Keratinocyte (primary cell): ENCODE measurements at regions not wholly inside any gene's neighbourhood (a gene's known extent, or its start where the extent isn't known, plus 50 kb on each side); places are given as distances from the start of the nearest gene placed in this dataset.

Source experiments
- CTCF ChIP-seq, 3 experiments: IDR thresholded peaks in 1 of 3; conservative IDR thresholded peaks in 1 of 3; optimal IDR thresholded peaks in 1 of 3; 2 replicates in 2 of 3; 3 replicates in 1 of 3; pipeline versions ENCODE3 to v1.5.1; 2011; ENCODE audit warnings: low read length in 3 of 3, mild to moderate bottlenecking in 3 of 3, moderate library complexity in 2 of 3, control low read depth in 1 of 3, inconsistent platforms in 1 of 3; ENCODE audit not compliant: insufficient read depth in 2 of 3; ENCODE audit errors: extremely low read depth in 1 of 3
- EZH2 ChIP-seq: IDR thresholded peaks from one replicate; pipeline ENCODE4 v1.6.1; 2012; ENCODE audit warnings: inconsistent platforms, mild to moderate bottlenecking, low read length, moderate library complexity

DNA sequence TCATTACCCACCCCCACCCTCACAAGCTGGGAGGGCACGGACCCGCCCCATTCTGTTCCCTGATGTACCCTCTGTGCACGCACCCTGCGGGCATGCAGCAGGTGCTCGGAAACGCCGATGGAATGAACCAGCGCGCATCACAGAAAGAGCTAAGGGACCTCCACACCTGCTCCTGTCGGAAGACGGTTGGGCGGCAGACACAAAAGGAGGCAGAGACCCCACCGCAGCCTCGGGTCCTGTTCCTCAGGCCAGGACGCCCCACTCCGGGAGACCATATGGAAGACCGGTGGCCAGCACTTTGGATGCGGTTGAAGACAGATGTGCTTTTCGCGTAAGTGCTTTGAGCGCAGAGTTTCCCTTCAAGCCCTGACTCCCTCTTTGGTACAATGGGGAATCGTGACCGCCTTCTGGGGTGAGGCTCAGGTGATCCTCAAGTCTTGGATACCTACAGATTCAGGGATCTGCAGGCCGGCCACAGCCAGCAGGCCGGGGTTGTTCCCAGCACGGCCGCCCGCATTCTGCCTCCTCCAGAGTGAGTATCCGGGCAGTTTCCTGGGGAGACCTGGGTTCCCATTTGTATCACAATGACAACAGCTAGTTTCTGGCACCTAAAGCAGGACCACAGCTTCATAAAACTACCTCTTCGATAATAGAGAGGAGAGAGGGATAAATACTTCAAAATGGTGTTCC, 123.1 kb downstream of the FOXL1 start:
- TF ChIP-seq CTCF (optimal IDR thresholded peaks at IDR 0.05 in 1 of 3, IDR thresholded peaks at IDR 0.05 in 1 of 3, conservative IDR thresholded peaks at IDR 0.05 in 1 of 3; ENCODE audit: extremely low read depth in 1 of 3, insufficient read depth in 2 of 3, low read length in 3 of 3) (no peak), EZH2 (no peak)
